GM12878 (cell line): ENCODE measurements at regions not wholly inside any gene's neighbourhood (a gene's known extent, or its start where the extent isn't known, plus 50 kb on each side); places are given as distances from the start of the nearest gene placed in this dataset.
A peak's percentile ranks its signal among the peaks of the same experiment; 100 is the strongest.

Experiments used
- ATAC-seq: fragments of 200-7000 bp; cut with Tn5 transposase; 3 replicates; pipeline ENCODE4 v1.9.1; 2020; ENCODE audit warnings: mild to moderate bottlenecking, moderate library complexity
- BruUV-seq: library from RNA; stranded (reverse); fragments of 400-500 nt; replicated peaks from 2 replicates; lab custom pipeline; 2021; lab: Mats Ljungman, UMichigan
- CTCF ChIA-PET: fragments of 300-600 bp; sonication (Branson Sonifier 250); formaldehyde crosslinking; extraction: SDS; loops from one replicate; lab custom pipeline; 2021; ENCODE audit warnings: inconsistent platforms; lab: Yijun Ruan, JAX
- POLR2A ChIA-PET: fragments of 350-600 bp; formaldehyde crosslinking; extraction: SDS; loops from one replicate; lab custom pipeline; 2021; ENCODE audit warnings: inconsistent platforms; lab: Charles Lee
- RAD21 ChIA-PET: fragments of 300-600 bp; sonication (Branson Sonifier 250); formaldehyde crosslinking; loops from one replicate; lab custom pipeline; 2023; ENCODE audit warnings: antibody characterized with exemption; ENCODE audit not compliant: unreplicated experiment; lab: Charles Lee
- SMC1A ChIA-PET: fragments of 300-600 bp; sonication (Branson Sonifier 250); formaldehyde crosslinking; loops from one replicate; lab custom pipeline; 2023; ENCODE audit not compliant: unreplicated experiment, uncharacterized antibody; lab: Charles Lee
- DNase-seq: peaks from one replicate; pipeline ENCODE4 v3.0.0-alpha.2; 2011; ENCODE audit warnings: low read depth, low spot score
- FAIRE-seq: peaks from 3 replicates; lab custom pipeline; 2011; peaks lifted over from hg19 to GRCh38; lab: Jason Lieb, UNC
- H2AFZ ChIP-seq: 2 replicates; pipeline ENCODE4 v1.6.0; 2011; ENCODE audit warnings: low read depth, low read length, control low read depth; ENCODE audit not compliant: control insufficient read depth
- H3K27ac ChIP-seq: 2 replicates; pipeline ENCODE4 v1.5.1; 2011; ENCODE audit warnings: control low read depth; ENCODE audit not compliant: control insufficient read depth, insufficient read depth
- H3K27me3 ChIP-seq, 2 experiments: replicated peaks in 1 of 2; 2 replicates each; pipeline versions ENCODE4 v1.6.0 to v1.6.1; 2011; ENCODE audit warnings: low read length in 1 of 2; ENCODE audit not compliant: control insufficient read depth in 2 of 2, insufficient read depth in 2 of 2
- H3K36me3 ChIP-seq, 2 experiments: 2 replicates each; pipeline ENCODE4 v1.5.1; 2011; ENCODE audit warnings: low read length in 1 of 2; ENCODE audit not compliant: control insufficient read depth in 2 of 2, insufficient read depth in 2 of 2
- H3K4me1 ChIP-seq: 2 replicates; pipeline ENCODE4 v1.6.1; 2011; ENCODE audit warnings: mild to moderate bottlenecking, low read length, moderate library complexity, mixed read lengths; ENCODE audit not compliant: control insufficient read depth, insufficient read depth
- H3K4me2 ChIP-seq: 2 replicates; pipeline ENCODE4 v1.6.0; 2011; ENCODE audit warnings: control low read depth; ENCODE audit not compliant: control insufficient read depth, insufficient read depth
- H3K4me3 ChIP-seq: fragments of 200-600 bp; sonication (generic); 2 replicates; pipeline ENCODE4 v1.5.1; 2016
- H3K79me2 ChIP-seq: 2 replicates; pipeline ENCODE4 v1.6.0; 2011; ENCODE audit warnings: low read length; ENCODE audit not compliant: control insufficient read depth, insufficient read depth
- H3K9ac ChIP-seq: 2 replicates; pipeline ENCODE4 v1.8.0; 2011; ENCODE audit warnings: low read length, control low read depth, mixed read lengths; ENCODE audit not compliant: control insufficient read depth, insufficient read depth
- H3K9me3 ChIP-seq: replicated peaks from 3 replicates; pipeline ENCODE4 v1.5.1; 2011; ENCODE audit warnings: mild to moderate bottlenecking, low read length; ENCODE audit not compliant: control insufficient read depth, insufficient read depth
- H4K20me1 ChIP-seq: 2 replicates; pipeline ENCODE4 v1.6.0; 2011; ENCODE audit not compliant: control insufficient read depth, insufficient read depth
- BHLHE40 ChIP-seq, 2 experiments: fragments of 450-650 bp in 1 of 2; IDR thresholded peaks; 2 replicates each; pipeline ENCODE4 v1.6.1; 2011 to 2017; ENCODE audit warnings: low read depth in 2 of 2, borderline replicate concordance in 1 of 2, improper control_type of control experiment in 1 of 2, low read length in 1 of 2, mild to moderate bottlenecking in 1 of 2
- BMI1 ChIP-seq: fragments of 450-650 bp; IDR thresholded peaks from 2 replicates; pipeline ENCODE4 v1.6.1; 2016; ENCODE audit warnings: mild to moderate bottlenecking, moderate library complexity, borderline replicate concordance
- CTCF ChIP-seq, 3 experiments: IDR thresholded peaks in 2 of 3; conservative IDR thresholded peaks in 1 of 3; 2 replicates each; pipeline ENCODE4 v1.5.1; 2011; ENCODE audit warnings: low read depth in 3 of 3, low read length in 3 of 3, mild to moderate bottlenecking in 3 of 3, control low read depth in 2 of 3, moderate library complexity in 2 of 3, inconsistent platforms in 1 of 3, mixed read lengths in 1 of 3; ENCODE audit not compliant: control insufficient read depth in 2 of 3, insufficient read depth in 1 of 3; ENCODE audit errors: extremely low read depth in 1 of 3
- RAD21 ChIP-seq: IDR thresholded peaks from 2 replicates; pipeline ENCODE4 v1.6.1; 2011; ENCODE audit warnings: mild to moderate bottlenecking, low read depth, low read length, moderate library complexity; ENCODE audit not compliant: insufficient read depth
- SP1 ChIP-seq: IDR thresholded peaks from one replicate; pipeline ENCODE4 v1.6.1; 2011; ENCODE audit warnings: low read depth, low read length
- STAT3 ChIP-seq: IDR thresholded peaks from 2 replicates; pipeline ENCODE4 v1.6.1; 2011; ENCODE audit warnings: low read depth, low read length, improper control_type of control experiment
- WGBS: methylation state at CpG from one replicate; pipeline ENCODE4 v1.1.6; 2016; ENCODE audit warnings: low lambda C conversion rate; ENCODE audit not compliant: insufficient replicate concordance, insufficient coverage; ENCODE audit errors: missing lambda C conversion rate; 5-methylcytosine and 5-hydroxymethylcytosine counted together
- in situ Hi-C: fragments of 300-500 bp; cut with MboI; formaldehyde crosslinking; loops from 9 replicates; pipeline ENCODE4 v1.14.3; 2018; ENCODE audit warnings: mixed read lengths
- intact Hi-C: fragments of 100-400 bp; cut with micrococcal nuclease; formaldehyde crosslinking; loops from one replicate; pipeline ENCODE4 v1.14.2; 2022; ENCODE audit not compliant: unreplicated experiment
- TF ChIP-seq, protein P1 (sequence below): fragments of 450-650 bp; IDR thresholded peaks from 2 replicates; pipeline ENCODE4 v1.6.1; 2017; ENCODE audit warnings: mild to moderate bottlenecking, moderate library complexity

- intact Hi-C loops = no loop called here
- no peak overlapping the region for H3K9ac ChIP-seq
- H3K4me1 ChIP-seq = no peaks in the 10 kb centered on the region
- no peaks in the 10 kb centered on the region for H3K27me3 ChIP-seq
- H3K27ac ChIP-seq = no peak overlapping the region
- BruUV-seq = no TSS peak
- H3K79me2 ChIP-seq = no peaks in the 10 kb centered on the region
- no peaks in the 10 kb centered on the region for H4K20me1 ChIP-seq
- SMC1A ChIA-PET = interaction anchor here (0.9 to 2.4 kb wide), 9 partner anchors 9 to 430 kb away, joined by 3 to 14 read pairs (median 3); no protein-coding TSS in a partner anchor
- H3K4me3 ChIP-seq = no peak overlapping the region
- H2AFZ ChIP-seq = no peak overlapping the region
- POLR2A ChIA-PET = interaction anchor here (0.6 kb wide), 1 partner anchor 27 kb away, joined by 4 read pairs; no protein-coding TSS in a partner anchor
- no peak for FAIRE-seq
- H3K9me3 ChIP-seq = no peaks in the 10 kb centered on the region
- 85% methylated on average over 2 of the region's 2 CpGs for WGBS
- DNase-seq = no peak
- H3K4me2 ChIP-seq = no peak overlapping the region
- CTCF ChIA-PET = interaction anchor here (1.2 kb wide), 1 partner anchor 121 kb away, joined by 4 read pairs; no protein-coding TSS in a partner anchor
- TF ChIP-seq SP1 (no peak), STAT3 (no peak), CTCF (IDR thresholded peaks at IDR 0.05 in 2 of 3, conservative IDR thresholded peaks at IDR 0.05 in 1 of 3; ENCODE audit: control insufficient read depth in 2 of 3, extremely low read depth in 1 of 3, insufficient read depth in 1 of 3, low read depth in 3 of 3, low read length in 3 of 3) (peak; percentile 9 to 13 (median 12); a peak in 3 of 6 replicates), RAD21 (peak; percentile 37; the same call in 1 of the 2 replicates), BHLHE40 (IDR thresholded peaks at IDR 0.05; ENCODE audit: borderline replicate concordance in 1 of 2, low read depth in 2 of 2, low read length in 1 of 2) (no peak), BMI1 (no peak)
- TF ChIP-seq, protein P1, sequence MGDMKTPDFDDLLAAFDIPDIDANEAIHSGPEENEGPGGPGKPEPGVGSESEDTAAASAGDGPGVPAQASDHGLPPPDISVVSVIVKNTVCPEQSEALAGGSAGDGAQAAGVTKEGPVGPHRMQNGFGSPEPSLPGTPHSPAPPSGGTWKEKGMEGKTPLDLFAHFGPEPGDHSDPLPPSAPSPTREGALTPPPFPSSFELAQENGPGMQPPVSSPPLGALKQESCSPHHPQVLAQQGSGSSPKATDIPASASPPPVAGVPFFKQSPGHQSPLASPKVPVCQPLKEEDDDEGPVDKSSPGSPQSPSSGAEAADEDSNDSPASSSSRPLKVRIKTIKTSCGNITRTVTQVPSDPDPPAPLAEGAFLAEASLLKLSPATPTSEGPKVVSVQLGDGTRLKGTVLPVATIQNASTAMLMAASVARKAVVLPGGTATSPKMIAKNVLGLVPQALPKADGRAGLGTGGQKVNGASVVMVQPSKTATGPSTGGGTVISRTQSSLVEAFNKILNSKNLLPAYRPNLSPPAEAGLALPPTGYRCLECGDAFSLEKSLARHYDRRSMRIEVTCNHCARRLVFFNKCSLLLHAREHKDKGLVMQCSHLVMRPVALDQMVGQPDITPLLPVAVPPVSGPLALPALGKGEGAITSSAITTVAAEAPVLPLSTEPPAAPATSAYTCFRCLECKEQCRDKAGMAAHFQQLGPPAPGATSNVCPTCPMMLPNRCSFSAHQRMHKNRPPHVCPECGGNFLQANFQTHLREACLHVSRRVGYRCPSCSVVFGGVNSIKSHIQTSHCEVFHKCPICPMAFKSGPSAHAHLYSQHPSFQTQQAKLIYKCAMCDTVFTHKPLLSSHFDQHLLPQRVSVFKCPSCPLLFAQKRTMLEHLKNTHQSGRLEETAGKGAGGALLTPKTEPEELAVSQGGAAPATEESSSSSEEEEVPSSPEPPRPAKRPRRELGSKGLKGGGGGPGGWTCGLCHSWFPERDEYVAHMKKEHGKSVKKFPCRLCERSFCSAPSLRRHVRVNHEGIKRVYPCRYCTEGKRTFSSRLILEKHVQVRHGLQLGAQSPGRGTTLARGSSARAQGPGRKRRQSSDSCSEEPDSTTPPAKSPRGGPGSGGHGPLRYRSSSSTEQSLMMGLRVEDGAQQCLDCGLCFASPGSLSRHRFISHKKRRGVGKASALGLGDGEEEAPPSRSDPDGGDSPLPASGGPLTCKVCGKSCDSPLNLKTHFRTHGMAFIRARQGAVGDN = no peak
- TF ChIP-seq, all 136 proteins: peak for 2
- peak; percentile 71 for ATAC-seq
- in situ Hi-C loops = no loop called here
- RAD21 ChIA-PET = interaction anchor here (0.9 to 1.3 kb wide), 4 partner anchors 21 to 206 kb away, joined by 3 to 5 read pairs (median 4); partner anchors contain the start of gene CEP57
- H3K36me3 ChIP-seq = no peaks in the 10 kb centered on the region
Observed at GRCh38 chr11:95584589-95584988, 205.0 kb downstream of the FAM76B start.
